ENCODE measurements at regions not wholly inside any gene's neighbourhood (a gene's known extent, or its start where the extent isn't known, plus 50 kb on each side); places are given as distances from the start of the nearest gene placed in this dataset.
"Not testable (repeated sequence)": the region's sequence is repeated elsewhere in the genome, so short reads cannot be mapped to it uniquely, and the experiment has no call there.

- H3K27ac ChIP-seq; in situ Hi-C loops (cut with MboI; ENCODE audit: low pct_unique_long_range_greater_than_20kb in 2 of 9, low sequenced_read_pairs in 9 of 9, unreplicated experiment in 9 of 9); H3K4me3 ChIP-seq; H3K4me1 ChIP-seq (replicated peaks in 1 of 2); ATAC-seq (replicated peaks in 6 of 8): not testable (repeated sequence)
- WGBS, 10 experiments: 38 to 80% methylated on average over 2 to 3 of the region's 4 CpGs; no CpG with 5 or more reads in 8 of the 10 experiments
These were observed 123.2 kb upstream of the KRTAP5-11 start for GRCh38 chr11:71705738-71706432.

GRCh38 chr11:71707083-71707482 is 124.4 kb upstream of the KRTAP5-11 start:
- in situ Hi-C loops (cut with MboI; ENCODE audit: low pct_unique_long_range_greater_than_20kb in 2 of 9, low sequenced_read_pairs in 9 of 9, unreplicated experiment in 9 of 9); H3K4me1 ChIP-seq (replicated peaks in 1 of 2); H3K4me3 ChIP-seq; ATAC-seq (replicated peaks in 6 of 8); H3K27ac ChIP-seq: not testable (repeated sequence)
- WGBS, 10 experiments: 60 to 100% (median 81%) methylated on average over 3 to 9 of the region's 12 CpGs; no CpG with 5 or more reads in 2 of the 10 experiments

GRCh38 chr11:71709541-71709940 is 123.5 kb upstream of the DEFB108B start:
- 35 to 80% (median 65%) methylated on average over 2 to 5 of the region's 6 CpGs; no CpG with 5 or more reads in 5 of the 10 experiments for WGBS, 10 experiments

DNA sequence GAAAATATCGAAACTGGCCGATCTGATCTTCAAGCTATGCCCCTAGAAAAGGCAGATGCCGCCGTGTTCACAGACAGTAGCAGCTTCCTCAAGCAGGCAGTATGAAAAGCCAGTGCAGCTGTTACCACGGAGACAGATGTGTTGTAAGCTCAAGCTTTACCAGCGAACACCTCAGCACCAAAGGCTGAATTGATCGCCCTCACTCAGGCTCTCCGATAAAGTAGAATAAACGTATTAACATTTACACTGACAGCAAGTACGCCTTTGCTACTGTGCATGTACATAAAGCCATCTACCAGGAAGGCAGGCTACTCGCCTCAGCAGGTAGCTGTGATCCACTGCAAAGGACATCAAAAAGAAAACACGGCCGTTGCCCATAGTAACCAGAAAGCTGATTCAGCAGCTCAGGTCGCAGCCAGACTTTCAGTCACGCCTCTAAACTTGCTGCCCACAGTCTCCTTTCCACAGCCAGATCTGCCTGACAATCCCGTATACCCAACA is 122.8 kb upstream of the DEFB108B start:
- H3K4me1 ChIP-seq (replicated peaks in 1 of 2); in situ Hi-C loops (cut with MboI; ENCODE audit: low pct_unique_long_range_greater_than_20kb in 2 of 9, low sequenced_read_pairs in 9 of 9, unreplicated experiment in 9 of 9); H3K27ac ChIP-seq; ATAC-seq (replicated peaks in 6 of 8): not testable (repeated sequence)
- H3K4me3 ChIP-seq: peak overlapping the region in 4 of 5 donors; percentile 6 to 20 (median 16)
- 5 to 61% (median 10%) methylated on average over 2 to 10 of the region's 16 CpGs; no CpG with 5 or more reads in 1 of the 10 experiments for WGBS, 10 experiments

More at GRCh38 chr11:71709541-71709940, 123.5 kb upstream of the DEFB108B start:
- H3K4me3 ChIP-seq; H3K4me1 ChIP-seq (replicated peaks in 1 of 2); H3K27ac ChIP-seq; in situ Hi-C loops (cut with MboI; ENCODE audit: low pct_unique_long_range_greater_than_20kb in 2 of 9, low sequenced_read_pairs in 9 of 9, unreplicated experiment in 9 of 9); ATAC-seq (replicated peaks in 6 of 8): not testable (repeated sequence)

DNA sequence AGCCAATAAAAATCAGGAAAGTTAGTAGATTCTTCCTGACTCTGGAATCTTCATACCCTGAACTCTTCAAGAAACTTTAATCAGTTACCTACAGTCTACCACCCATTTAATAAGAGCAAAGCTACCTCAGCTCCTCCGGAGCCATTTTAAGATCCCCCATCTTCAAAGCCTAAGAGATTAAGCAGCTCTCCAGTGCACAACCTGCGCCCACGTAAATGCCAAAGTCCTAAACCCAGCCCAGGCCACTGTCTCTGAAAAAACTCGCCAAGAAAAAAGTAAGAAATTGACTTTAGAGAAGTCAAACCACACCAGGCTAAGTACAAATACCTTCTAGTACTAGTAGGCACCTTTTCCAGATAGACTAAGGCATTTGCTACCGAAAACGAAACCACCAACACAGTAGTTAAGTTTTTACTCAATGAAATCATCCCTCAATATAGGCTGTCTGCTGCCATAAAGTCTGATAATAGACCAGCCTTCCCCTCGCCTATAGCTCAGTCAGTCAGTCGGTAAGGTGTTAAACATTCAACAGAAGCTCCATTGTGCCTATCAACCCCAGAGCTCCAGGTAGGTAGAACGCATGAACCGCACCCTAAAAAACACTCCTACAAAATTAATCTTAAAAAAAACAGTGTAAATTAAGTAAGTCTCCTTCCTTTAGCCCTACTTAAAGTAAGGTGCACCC is 122.2 kb upstream of the DEFB108B start:
- H3K27ac ChIP-seq; H3K4me1 ChIP-seq (replicated peaks in 1 of 2); ATAC-seq (replicated peaks in 6 of 8); H3K4me3 ChIP-seq; in situ Hi-C loops (cut with MboI; ENCODE audit: low pct_unique_long_range_greater_than_20kb in 2 of 9, low sequenced_read_pairs in 9 of 9, unreplicated experiment in 9 of 9): not testable (repeated sequence)
- WGBS, 10 experiments: 52 to 100% (median 87%) methylated on average over 1 to 8 of the region's 10 CpGs

GRCh38 chr11:71712350-71712749 is 120.7 kb upstream of the DEFB108B start:
- in situ Hi-C loops (cut with MboI; ENCODE audit: low pct_unique_long_range_greater_than_20kb in 2 of 9, low sequenced_read_pairs in 9 of 9, unreplicated experiment in 9 of 9); H3K4me1 ChIP-seq (replicated peaks in 1 of 2); H3K27ac ChIP-seq; ATAC-seq (replicated peaks in 6 of 8); H3K4me3 ChIP-seq: not testable (repeated sequence)
- WGBS, 10 experiments: 0 to 100% (median 95%) methylated on average over 1 to 2 of the region's 2 CpGs; no CpG with 5 or more reads in 5 of the 10 experiments

GRCh38 chr11:71712846-71713245 is 120.2 kb upstream of the DEFB108B start:
- ATAC-seq (replicated peaks in 6 of 8); H3K4me1 ChIP-seq (replicated peaks in 1 of 2); in situ Hi-C loops (cut with MboI; ENCODE audit: low pct_unique_long_range_greater_than_20kb in 2 of 9, low sequenced_read_pairs in 9 of 9, unreplicated experiment in 9 of 9); H3K4me3 ChIP-seq; H3K27ac ChIP-seq: not testable (repeated sequence)
- 0 to 90% methylated on average over 1 to 2 of the region's 5 CpGs; no CpG with 5 or more reads in 8 of the 10 experiments for WGBS, 10 experiments

DNA sequence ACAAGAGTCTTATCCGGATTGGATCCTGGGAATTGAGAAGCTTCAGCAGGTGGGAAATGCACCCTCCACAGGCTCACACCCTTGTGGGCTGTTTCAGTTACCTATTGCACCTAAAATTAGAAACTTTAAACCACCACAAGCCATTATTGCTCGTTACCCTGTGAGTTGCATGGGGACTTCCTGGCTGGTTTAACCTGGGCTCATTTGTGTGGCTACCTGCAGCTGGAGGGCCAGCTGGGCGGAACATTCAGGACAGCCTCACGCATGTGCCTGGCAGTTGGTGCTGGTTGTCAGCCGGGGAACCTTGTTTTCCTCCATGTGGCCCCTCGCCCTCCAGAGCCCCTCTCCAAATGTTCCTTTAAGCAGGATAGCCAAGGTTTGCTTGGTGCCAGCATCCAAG is 118.5 kb upstream of the DEFB108B start:
- H3K4me3 ChIP-seq; H3K4me1 ChIP-seq (replicated peaks in 1 of 2); H3K27ac ChIP-seq; in situ Hi-C loops (cut with MboI; ENCODE audit: low pct_unique_long_range_greater_than_20kb in 2 of 9, low sequenced_read_pairs in 9 of 9, unreplicated experiment in 9 of 9); ATAC-seq (replicated peaks in 6 of 8): not testable (repeated sequence)
- WGBS, 10 experiments: no CpG with 5 or more reads among the region's 6 CpGs

DNA sequence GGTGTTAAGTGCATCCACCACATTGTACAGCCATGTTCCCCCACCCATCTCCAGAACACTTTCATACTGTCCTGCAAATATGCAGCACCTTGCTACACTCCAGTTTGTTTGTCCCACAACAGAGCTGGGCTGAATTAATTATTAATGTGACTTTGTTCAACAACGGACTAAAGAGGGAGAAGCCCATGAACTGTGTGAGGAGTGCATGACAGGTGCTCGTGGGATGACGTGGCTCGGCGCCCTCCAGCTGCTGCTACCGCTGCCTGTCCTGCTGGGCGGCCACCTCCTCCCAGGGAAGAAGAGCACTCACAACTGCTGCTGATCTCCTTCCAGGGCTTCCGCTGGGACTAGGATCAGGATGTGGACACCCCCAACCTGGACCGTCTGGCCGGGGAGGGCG is 111.2 kb upstream of the DEFB108B start:
- H3K4me3 ChIP-seq; H3K27ac ChIP-seq; in situ Hi-C loops (cut with MboI; ENCODE audit: low pct_unique_long_range_greater_than_20kb in 2 of 9, low sequenced_read_pairs in 9 of 9, unreplicated experiment in 9 of 9); ATAC-seq (replicated peaks in 6 of 8); H3K4me1 ChIP-seq (replicated peaks in 1 of 2): not testable (repeated sequence)
- WGBS, 10 experiments: 87% methylated on average over 3 of the region's 11 CpGs; no CpG with 5 or more reads in 9 of the 10 experiments

- H3K4me1 ChIP-seq (replicated peaks in 1 of 2); H3K27ac ChIP-seq; in situ Hi-C loops (cut with MboI; ENCODE audit: low pct_unique_long_range_greater_than_20kb in 2 of 9, low sequenced_read_pairs in 9 of 9, unreplicated experiment in 9 of 9); H3K4me3 ChIP-seq; ATAC-seq (replicated peaks in 6 of 8): not testable (repeated sequence)
- WGBS, 10 experiments: no CpG with 5 or more reads among the region's 5 CpGs
These were observed 109.0 kb upstream of the DEFB108B start for GRCh38 chr11:71723991-71724390.

DNA sequence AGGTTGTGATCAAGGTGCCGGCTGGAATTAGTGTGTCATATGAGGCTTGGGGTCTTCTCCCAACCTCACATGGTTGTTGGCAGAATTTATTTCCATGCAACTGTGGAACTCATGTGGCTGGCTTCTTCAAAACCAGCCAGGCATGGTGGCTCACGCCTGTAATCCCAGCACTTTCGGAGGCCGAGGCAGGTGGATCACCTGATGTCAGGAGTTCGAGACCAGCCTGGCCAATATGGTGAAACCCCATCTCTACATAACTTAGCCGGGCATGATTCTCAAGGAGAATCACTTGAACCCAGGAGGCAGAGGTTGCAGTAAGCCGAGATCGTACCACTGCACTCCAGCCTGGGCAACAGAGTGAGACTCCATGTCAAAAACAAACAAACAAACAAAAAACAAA is 102.3 kb upstream of the DEFB108B start:
- H3K4me3 ChIP-seq; H3K4me1 ChIP-seq (replicated peaks in 1 of 2); H3K27ac ChIP-seq; in situ Hi-C loops (cut with MboI; ENCODE audit: low pct_unique_long_range_greater_than_20kb in 2 of 9, low sequenced_read_pairs in 9 of 9, unreplicated experiment in 9 of 9); ATAC-seq (replicated peaks in 6 of 8): not testable (repeated sequence)
- no CpG with 5 or more reads among the region's 8 CpGs for WGBS, 10 experiments

DNA sequence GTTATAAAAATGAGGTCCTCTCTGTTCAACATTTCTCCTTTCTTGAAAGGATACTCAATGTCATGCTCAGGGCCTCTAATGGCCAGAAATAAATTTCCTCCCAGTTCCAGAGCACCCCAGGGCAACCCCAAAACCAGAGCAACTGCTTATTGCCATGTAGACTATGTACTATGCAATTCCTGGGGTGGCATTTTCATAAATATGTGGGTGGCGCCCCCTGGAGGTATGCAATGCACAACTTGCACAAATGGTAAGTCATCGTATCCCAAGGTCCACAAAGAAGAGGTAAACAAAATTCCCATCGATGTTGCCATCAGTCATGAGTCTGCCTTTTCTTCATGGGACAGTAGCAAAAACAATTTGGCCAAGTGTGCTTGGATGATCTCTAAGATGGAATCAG is 98.6 kb upstream of the DEFB108B start:
- WGBS, 10 experiments: no CpG with 5 or more reads among the region's 3 CpGs
- H3K4me3 ChIP-seq; ATAC-seq (replicated peaks in 6 of 8); in situ Hi-C loops (cut with MboI; ENCODE audit: low pct_unique_long_range_greater_than_20kb in 2 of 9, low sequenced_read_pairs in 9 of 9, unreplicated experiment in 9 of 9); H3K4me1 ChIP-seq (replicated peaks in 1 of 2); H3K27ac ChIP-seq: not testable (repeated sequence)

GRCh38 chr11:71738317-71738716 is 94.7 kb upstream of the DEFB108B start:
- H3K27ac ChIP-seq; H3K4me1 ChIP-seq (replicated peaks in 1 of 2); in situ Hi-C loops (cut with MboI; ENCODE audit: low pct_unique_long_range_greater_than_20kb in 2 of 9, low sequenced_read_pairs in 9 of 9, unreplicated experiment in 9 of 9); ATAC-seq (replicated peaks in 6 of 8); H3K4me3 ChIP-seq: not testable (repeated sequence)
- 92% methylated on average over 2 of the region's 4 CpGs; no CpG with 5 or more reads in 9 of the 10 experiments for WGBS, 10 experiments

Data from motor neuron (in vitro differentiated cells).